ENCODE measurements at regions not wholly inside any gene's neighbourhood (a gene's known extent, or its start where the extent isn't known, plus 50 kb on each side); places are given as distances from the start of the nearest gene placed in this dataset.

GRCh38 chr2:9707611-9708160, 76.9 kb upstream of the YWHAQ start:
- no peak overlapping the region for H2AFZ ChIP-seq (ENCODE audit: low read depth, low read length)
- no peaks in the 10 kb centered on the region for H3K79me2 ChIP-seq (ENCODE audit: low read length)
- H3K4me3 ChIP-seq (ENCODE audit: low read length): no peak overlapping the region
- H3K27me3 ChIP-seq (ENCODE audit: low read depth, low read length): 0 out of 2 replicates have a peak, but pooled peaks cover under 1% of the 10 kb centered on the region
- no peaks in the 10 kb centered on the region for H3K36me3 ChIP-seq (replicated peaks; ENCODE audit: low read depth, low read length)
- no peak overlapping the region for H3K4me2 ChIP-seq (ENCODE audit: low read length)
- no peak overlapping the region for H3K27ac ChIP-seq (ENCODE audit: low read length)
- H3K4me1 ChIP-seq (ENCODE audit: low read length): peaks cover 6% of the 10 kb centered on the region; the same call in 1 of the 2 replicates
- H4K20me1 ChIP-seq (ENCODE audit: insufficient read depth, low read length): no peaks in the 10 kb centered on the region
- TF ChIP-seq EZH2phosphoT487 (IDR thresholded peaks at IDR 0.05; ENCODE audit: low read depth) (no peak), CTCF (IDR thresholded peaks at IDR 0.05; ENCODE audit: low read depth, low read length) (no peak)
- no peaks in the 10 kb centered on the region for H3K9me3 ChIP-seq (ENCODE audit: insufficient read depth, low read length)
- no peak overlapping the region for H3K9ac ChIP-seq (ENCODE audit: low read length)

- Histone ChIP-seq H4K20me1 (ENCODE audit: insufficient read depth, low read length) (no peaks in the 10 kb centered on the region), H3K79me2 (ENCODE audit: low read length) (no peaks in the 10 kb centered on the region), H3K36me3 (replicated peaks; ENCODE audit: low read depth, low read length) (no peaks in the 10 kb centered on the region), H2AFZ (ENCODE audit: low read depth, low read length) (no peak overlapping the region), H3K4me3 (ENCODE audit: low read length) (no peak overlapping the region), H3K9ac (ENCODE audit: low read length) (no peak overlapping the region), H3K9me3 (ENCODE audit: insufficient read depth, low read length) (no peaks in the 10 kb centered on the region), H3K27ac (ENCODE audit: low read length) (no peak overlapping the region), H3K4me1 (ENCODE audit: low read length) (peaks cover 6% of the 10 kb centered on the region; the same call in 1 of the 2 replicates), H3K27me3 (ENCODE audit: low read depth, low read length) (no peaks in the 10 kb centered on the region), H3K4me2 (ENCODE audit: low read length) (no peak overlapping the region)
- TF ChIP-seq CTCF (IDR thresholded peaks at IDR 0.05; ENCODE audit: low read depth, low read length) (no peak), EZH2phosphoT487 (IDR thresholded peaks at IDR 0.05; ENCODE audit: low read depth) (no peak)
These were observed 78.1 kb upstream of the YWHAQ start for GRCh38 chr2:9708683-9709538.

- Histone ChIP-seq H3K27me3 (ENCODE audit: low read depth, low read length) (no peaks in the 10 kb centered on the region), H3K4me2 (ENCODE audit: low read length) (no peak overlapping the region), H3K36me3 (replicated peaks; ENCODE audit: low read depth, low read length) (no peaks in the 10 kb centered on the region), H3K79me2 (ENCODE audit: low read length) (no peaks in the 10 kb centered on the region), H4K20me1 (ENCODE audit: insufficient read depth, low read length) (no peaks in the 10 kb centered on the region), H3K9ac (ENCODE audit: low read length) (no peak overlapping the region), H2AFZ (ENCODE audit: low read depth, low read length) (no peak overlapping the region), H3K9me3 (ENCODE audit: insufficient read depth, low read length) (no peaks in the 10 kb centered on the region), H3K27ac (ENCODE audit: low read length) (no peak overlapping the region), H3K4me3 (ENCODE audit: low read length) (no peak overlapping the region), H3K4me1 (ENCODE audit: low read length) (peaks cover 6% of the 10 kb centered on the region; the same call in 1 of the 2 replicates)
- TF ChIP-seq CTCF (IDR thresholded peaks at IDR 0.05; ENCODE audit: low read depth, low read length) (no peak), EZH2phosphoT487 (IDR thresholded peaks at IDR 0.05; ENCODE audit: low read depth) (no peak)
These were observed 78.9 kb upstream of the YWHAQ start for GRCh38 chr2:9709539-9710285.

- peaks cover 6% of the 10 kb centered on the region; the same call in 1 of the 2 replicates for H3K4me1 ChIP-seq (ENCODE audit: low read length)
- no peak for TF ChIP-seq CTCF (IDR thresholded peaks at IDR 0.05; ENCODE audit: low read depth, low read length)
- TF ChIP-seq EZH2phosphoT487 (IDR thresholded peaks at IDR 0.05; ENCODE audit: low read depth): no peak
These were observed 79.5 kb upstream of the YWHAQ start for GRCh38 chr2:9710311-9710710.

More at GRCh38 chr2:9710311-9710710, 79.5 kb upstream of the YWHAQ start:
- Histone ChIP-seq H3K27me3 (ENCODE audit: low read depth, low read length) (no peaks in the 10 kb centered on the region), H3K4me3 (ENCODE audit: low read length) (no peak overlapping the region), H4K20me1 (ENCODE audit: insufficient read depth, low read length) (no peaks in the 10 kb centered on the region), H3K27ac (ENCODE audit: low read length) (no peak overlapping the region), H3K9me3 (ENCODE audit: insufficient read depth, low read length) (no peaks in the 10 kb centered on the region), H3K9ac (ENCODE audit: low read length) (no peak overlapping the region), H2AFZ (ENCODE audit: low read depth, low read length) (no peak overlapping the region), H3K4me2 (ENCODE audit: low read length) (no peak overlapping the region), H3K36me3 (replicated peaks; ENCODE audit: low read depth, low read length) (no peaks in the 10 kb centered on the region), H3K79me2 (ENCODE audit: low read length) (no peaks in the 10 kb centered on the region)
